GM19238 (cell line): ENCODE measurements at regions not wholly inside any gene's neighbourhood (a gene's known extent, or its start where the extent isn't known, plus 50 kb on each side); places are given as distances from the start of the nearest gene placed in this dataset.
"Not testable (repeated sequence)": the region's sequence is repeated elsewhere in the genome, so short reads cannot be mapped to it uniquely, and the experiment has no call there.

Source experiments
- DNase-seq: peaks from one replicate; pipeline ENCODE4 v3.0.0; 2011; ENCODE audit warnings: low spot score; ENCODE audit not compliant: insufficient read length

DNA sequence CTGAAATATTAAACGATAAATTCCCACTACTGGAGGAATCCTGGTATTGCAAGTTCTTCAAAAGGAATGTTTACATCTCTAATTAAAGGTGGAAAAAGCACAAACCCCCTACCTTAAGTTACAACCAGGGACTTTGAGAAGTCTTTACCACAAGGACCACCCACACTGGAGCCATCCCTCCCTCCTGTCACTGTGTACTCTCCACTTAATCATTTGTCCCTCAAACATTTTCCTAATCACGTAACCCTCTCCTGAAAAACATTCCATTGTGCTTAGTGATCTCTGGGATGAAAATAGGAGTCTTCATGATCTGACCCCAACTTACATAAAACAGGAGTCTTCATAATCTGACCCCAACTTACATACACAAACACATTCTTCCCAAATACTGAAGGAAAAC is 85.7 kb downstream of the SUCLG1 start:
- no peak for DNase-seq

DNA sequence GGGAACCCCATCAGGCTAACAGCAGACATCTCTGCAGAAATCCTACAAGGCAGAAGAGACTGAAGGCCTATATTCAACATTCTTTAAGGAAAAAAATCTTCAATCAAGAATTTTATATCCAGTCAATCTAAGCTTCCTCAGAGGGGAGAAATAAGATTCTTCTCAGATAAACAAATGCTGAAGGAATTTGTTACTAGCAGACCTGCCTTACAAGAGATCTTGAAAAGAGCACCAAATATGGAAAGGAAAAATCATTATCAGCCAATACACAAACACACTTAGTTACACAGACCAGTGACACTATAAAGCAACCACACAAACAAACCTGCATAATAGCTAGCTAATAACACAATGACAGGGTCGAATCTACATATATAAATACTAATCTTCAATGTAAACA is 96.5 kb downstream of the SUCLG1 start:
- DNase-seq = no peak

DNA sequence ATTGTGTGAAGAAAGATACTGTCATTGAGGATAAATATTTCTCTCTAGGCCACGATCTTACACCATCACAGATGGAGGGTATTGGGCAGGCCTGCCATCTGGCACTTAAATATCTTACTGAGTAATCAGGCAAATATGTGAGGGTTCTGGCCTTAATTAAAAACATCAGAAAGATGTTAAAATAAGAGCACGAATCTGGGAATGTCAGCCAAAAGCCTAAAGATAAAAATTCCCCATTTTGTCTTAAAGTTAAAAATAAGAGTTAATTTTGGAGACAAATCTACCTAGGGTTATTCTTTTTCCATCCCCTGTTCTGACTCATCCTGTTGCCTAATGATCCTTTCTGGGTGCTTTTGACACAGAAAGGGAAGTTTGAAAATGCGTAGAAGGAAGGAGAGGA is 121.0 kb downstream of the SUCLG1 start:
- DNase-seq = no peak

DNA sequence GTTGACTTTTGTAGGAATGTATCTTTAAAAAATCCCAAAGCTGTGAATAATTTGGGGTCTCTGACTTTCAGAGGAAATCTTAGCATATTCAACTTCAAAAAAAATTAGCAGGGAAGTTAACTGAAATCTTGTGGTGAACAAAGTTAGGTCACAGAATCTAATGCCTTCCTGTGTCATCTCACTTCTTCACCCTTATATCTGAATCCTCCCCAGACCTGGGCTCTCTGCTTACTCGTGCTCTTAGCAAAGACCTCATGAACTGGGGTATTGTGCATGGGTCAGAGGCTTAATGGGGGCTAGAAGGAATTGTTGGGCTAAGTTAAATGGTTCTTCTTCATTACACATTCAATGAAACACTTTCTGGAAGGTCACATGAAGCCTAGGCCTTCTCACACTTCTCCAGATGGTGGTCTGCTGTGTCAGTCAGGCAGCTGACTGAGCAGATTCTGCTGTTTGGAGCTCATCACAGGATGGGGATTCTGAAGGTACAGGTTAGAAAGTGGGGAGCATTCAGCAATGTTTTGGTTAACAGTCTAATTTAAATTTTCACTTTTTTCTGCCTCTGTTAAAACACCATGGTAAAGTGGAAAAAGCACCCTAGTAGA is 131.3 kb downstream of the SUCLG1 start:
- no peak for DNase-seq

DNA sequence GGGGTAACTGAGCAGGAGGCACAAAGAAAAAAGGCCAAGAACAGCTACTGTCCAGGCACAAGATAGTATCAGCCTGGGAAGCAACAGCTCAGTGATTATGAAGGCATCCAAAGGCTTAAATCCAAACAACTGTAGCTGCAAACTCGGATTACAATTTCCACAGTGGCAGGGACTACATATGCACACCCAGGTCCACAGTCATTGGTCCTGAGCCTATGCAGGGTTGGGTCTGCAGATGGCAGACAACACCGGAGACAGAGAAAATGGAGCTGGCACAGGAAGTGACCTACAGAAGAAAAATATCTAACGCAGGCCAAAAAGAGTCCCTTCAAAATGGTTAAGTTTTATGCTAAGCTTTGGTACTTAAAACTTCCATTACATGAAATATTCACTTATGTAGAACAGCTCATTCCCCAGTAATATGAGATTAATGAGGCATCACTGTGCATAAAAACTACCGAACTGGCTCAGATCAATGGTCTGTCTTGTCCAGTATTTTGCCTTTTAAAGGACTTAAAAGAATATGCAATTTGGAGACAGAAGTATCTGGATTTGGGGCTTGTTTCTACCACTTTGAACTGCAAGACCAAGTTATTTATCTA is 132.1 kb downstream of the SUCLG1 start:
- DNase-seq = no peak

DNA sequence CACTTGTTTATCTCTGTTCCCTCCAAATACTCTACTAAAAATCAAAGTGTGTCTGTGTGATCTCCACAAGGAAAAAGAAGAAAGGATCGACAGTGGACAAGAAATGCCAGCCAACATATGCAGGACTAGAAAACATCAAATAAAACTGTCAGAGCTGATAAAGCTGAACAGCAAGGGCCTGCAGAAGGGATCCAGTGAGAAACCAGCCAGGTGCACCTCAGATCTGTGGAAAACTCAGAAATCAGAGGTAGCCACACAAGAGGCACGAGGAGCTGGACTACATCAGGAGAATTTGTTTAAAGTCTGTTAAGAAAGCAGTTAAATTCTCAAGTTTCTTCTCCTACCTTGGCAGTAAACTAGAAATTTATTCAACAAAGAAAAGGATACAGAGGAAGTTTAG is 135.2 kb downstream of the SUCLG1 start:
- DNase-seq = no peak

DNA sequence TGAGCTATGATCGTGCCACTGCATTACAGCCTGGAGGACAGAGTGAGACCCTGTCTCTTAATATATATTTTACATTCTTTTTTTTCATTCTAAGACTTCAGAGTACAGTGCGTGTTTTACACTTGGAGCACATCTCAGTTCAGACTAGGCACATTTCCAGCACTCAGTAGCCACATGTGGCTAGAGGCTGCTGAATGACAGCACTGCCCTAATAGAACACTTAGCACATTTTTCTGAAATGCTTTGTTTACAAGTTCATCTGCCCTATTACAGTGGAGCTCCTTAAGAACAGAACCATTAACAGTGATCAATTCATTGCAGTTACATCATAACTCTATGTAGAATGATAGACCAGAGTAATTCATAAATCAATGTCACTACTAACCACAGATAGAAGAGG is 138.1 kb downstream of the SUCLG1 start:
- no peak for DNase-seq

DNA sequence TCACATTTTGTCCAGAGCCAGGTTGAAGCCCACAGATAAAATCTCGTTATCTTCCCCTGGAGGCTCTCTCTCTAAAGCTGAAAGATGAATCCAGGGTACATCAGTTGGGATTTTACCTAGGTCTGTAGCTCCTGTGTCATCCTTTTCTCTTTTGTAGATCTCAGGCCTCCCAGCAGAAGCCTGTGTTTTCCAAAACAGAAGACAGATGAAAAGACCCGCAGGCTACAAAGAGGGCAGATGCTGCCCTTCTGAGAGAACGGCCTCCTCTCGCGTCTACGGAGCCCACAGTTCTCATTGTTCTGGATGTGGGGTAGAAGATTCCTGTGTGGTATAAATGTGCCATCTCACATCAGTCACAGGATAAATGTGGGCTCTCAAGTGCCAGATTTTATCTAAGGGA is 139.5 kb downstream of the SUCLG1 start:
- no peak for DNase-seq

DNA sequence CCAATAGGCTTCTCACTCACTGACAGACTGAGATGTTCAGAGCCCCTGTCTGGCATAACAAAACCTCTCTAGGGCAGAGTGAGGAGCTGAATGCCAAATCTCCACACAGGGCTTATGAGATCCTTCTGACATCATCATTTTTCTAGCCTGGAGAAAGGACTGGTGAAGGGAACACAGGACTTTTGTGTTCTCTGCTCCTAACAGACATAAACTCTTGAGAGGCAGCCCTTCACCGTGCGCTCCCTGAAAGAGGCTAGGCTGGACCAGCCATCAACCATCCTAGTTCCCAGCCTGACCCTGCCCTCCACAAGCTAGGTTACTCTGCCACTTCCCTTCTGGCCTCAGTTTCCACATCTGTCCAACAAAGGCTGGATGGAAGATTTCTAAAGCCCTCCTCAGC is 141.9 kb downstream of the SUCLG1 start:
- no peak for DNase-seq

DNA sequence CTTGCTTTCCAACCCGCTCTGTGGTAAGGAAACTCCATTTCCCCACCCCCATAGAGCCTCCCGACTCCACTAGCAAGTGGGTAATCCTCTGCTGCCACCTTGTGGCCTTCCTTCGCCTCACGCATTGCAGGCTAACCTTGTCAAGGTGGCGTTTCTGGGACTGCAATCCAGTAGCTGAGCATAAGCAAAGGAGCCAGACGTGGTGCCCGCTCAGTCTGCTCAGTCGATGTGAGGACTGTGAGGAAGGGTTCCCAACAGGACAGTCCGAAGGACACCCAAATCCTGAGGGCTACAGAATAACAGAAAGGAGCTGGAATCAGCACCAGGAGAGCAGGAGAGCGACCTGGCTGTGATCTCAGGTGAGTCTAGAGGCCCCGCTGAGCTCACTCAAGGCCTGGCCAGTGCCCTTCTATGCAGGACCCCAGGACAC is 144.2 kb downstream of the SUCLG1 start:
- DNase-seq = peak; percentile 23

DNA sequence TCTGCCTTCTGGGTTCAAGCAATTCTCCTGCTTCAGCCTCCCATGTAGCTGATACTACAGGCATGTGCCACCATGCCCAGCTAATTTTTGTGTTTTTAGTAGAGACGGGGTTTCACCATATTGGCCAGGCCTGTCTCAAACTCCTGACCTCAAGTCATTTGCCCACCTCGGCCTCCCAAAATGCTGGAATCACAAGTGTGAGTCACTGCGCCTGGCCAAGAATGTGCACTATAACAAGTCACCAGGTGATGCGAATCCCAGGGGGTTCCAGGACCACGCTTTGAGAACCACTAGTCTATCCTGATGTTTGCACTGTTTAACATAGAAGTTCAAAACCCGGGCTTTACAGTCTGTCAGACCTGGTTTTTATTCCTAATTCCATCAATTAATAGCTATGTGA is 144.8 kb downstream of the SUCLG1 start:
- DNase-seq = no peak

DNA sequence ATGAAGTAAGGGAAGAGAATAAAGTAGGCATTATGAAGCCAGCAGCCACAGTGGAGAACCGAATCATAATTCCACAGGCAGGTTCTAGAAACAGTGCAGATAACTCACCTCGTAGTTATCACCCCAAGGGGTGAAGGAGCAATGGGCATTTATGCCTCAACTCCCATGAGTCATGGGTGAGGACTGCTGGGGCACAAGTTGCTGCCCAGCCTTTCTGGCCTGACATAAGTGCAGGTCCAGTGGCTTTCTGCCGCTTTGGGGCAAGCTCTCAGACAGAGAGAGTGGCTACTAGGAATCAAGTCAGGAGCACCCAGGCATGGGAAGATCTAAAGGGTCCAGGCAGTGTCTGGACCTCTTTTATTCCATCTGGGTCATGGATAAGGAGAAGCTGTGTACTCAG is 149.8 kb downstream of the SUCLG1 start:
- no peak for DNase-seq

DNA sequence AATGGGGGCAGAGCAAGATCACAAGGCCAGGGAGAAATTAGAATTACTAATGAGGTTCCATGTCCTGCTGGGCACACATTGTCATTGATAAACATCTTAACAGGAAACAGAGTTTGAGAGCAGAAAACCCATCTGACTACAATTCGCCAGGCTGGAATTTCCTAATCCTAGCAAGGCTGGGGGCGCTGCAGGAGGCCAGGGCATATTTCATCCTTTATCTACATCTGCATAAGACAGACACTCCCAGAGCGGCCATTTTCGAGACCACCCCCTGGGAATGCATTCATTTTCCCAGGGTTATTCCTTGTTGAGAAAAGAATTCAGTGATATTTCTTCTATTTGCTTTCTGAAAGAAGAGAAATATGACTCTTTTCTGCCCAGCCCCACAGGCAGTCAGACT is 152.7 kb downstream of the SUCLG1 start:
- no peak for DNase-seq

DNA sequence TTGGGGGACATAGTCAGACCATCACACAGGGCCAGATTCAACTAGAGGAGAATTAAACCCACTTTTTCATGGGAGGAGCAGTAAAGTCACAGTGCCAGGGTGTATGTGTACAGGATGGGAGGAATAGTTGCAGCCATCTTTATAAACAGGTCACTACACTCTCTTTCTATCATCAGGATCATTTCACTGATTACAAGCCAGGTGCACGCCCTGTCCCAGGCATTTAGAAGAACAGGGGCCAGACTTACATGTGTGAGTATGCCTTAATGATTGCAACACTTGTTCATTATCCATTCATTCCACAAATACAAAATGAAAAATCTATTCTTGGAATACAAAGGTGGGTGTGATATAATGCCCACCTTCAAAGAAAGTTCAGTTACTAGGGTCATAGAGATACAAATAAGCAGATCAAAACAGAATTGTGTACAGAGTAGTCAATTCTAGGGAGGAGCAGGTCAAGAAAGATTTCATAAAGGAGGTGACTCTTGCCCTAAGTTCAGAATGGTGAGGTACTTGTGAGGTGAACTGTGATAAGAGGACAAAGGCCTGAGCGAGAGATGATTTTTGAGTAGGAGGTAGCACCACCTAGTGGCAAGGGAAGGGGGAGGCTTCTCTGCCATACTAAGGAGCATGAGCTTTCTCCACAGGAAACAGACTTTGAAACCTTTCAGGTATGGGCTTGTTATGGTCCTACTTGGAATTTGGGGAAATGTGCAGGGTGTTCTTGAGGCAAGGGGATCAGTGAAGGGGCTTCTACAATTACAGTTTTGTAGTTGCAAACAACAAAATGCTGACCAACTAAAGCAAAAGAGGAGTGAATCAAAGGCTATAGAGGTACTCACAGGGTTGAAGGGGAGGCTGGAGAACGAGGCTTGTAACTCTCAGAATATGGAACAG is 156.3 kb downstream of the SUCLG1 start:
- DNase-seq = peak; percentile 52

DNA sequence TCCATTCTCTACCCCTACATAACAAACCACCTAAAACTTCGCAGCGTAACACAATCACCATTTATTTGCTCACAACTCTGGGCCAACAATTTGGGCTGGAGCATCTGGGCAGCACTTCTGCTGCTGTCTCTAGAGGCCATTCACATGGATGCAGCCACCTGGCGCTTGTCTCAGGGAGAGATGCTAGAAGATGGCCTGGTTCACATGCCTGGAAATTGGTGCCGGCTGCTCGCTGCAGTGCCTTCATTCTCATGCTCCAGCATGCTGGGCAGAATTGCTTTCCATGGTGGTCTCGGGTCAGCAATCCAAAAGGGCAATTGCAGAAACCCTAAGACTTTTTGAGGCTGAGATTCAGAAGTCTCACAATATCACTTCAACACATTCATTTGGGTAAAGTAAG is 157.4 kb downstream of the SUCLG1 start:
- no peak for DNase-seq

DNA sequence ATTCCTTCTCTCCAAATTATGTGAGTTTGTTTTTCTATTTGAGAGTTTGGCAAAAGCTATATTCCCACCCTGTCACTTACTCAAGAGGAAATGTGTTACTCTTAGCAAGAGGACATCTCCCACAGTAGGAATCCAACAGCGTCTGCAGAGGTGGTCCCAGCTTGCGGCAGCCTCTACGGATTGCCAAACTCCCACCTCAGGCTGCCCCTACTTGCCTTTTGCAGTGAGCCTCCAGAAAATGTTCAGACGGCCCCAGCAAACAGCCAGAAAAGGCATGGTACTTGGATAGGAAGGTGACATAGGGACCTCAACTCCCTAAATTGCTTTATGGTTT is 158.4 kb downstream of the SUCLG1 start:
- no peak for DNase-seq

DNA sequence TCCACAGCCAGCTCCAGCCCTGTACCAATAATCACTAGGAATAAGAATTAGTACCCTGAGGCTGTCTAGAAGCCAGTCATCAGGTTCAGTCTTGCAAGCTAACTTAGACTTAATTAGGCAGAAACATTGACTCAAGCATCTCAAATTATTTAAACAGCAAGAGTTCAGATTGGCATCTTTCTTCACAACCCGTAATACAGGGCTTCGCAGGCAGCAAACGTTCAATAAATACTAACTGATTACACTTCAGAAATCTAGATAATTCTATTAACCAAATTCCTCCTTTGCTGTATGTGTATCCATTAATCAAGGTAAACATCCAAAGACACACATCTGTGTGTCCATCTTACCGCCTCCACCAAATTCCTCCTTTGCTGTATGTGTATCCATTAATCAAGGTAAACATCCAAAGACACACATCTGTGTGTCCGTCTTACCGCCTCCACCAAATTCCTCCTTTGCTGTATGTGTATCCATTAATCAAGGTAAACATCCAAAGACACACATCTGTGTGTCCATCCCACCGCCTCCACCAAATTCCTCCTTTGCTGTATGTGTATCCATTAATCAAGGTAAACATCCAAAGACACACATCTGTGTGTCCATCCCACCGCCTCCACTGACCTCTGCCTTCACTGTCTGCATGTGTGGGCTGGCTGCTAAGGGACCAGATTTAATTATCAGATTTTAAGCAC is 158.9 kb downstream of the SUCLG1 start:
- DNase-seq = not testable (repeated sequence)

DNA sequence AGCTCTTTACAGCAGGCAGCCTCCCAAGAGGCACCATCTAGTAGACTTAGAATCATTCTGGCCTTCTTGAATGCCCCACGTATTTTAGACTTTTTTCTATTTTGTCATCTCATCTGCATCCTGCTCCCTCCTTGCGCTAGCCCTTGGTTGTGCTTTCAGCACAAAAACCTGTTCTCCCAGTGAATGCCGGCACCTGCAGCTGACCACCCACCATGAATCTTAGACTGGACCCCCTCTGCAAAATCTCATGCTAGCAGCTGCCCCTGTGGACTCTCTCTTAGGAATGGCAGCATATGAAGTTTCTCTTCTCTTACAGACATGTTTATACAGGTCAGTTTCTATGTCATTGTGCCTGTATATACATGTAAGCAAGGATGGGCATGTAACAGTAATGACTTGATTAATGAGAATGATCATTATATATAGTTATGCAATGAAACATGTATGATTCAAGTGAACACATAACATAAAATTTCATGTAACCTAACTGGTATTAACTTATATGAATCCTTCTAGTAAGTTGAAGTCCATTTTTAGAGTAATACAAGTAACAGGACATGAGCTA is 159.8 kb downstream of the SUCLG1 start:
- no peak for DNase-seq

DNA sequence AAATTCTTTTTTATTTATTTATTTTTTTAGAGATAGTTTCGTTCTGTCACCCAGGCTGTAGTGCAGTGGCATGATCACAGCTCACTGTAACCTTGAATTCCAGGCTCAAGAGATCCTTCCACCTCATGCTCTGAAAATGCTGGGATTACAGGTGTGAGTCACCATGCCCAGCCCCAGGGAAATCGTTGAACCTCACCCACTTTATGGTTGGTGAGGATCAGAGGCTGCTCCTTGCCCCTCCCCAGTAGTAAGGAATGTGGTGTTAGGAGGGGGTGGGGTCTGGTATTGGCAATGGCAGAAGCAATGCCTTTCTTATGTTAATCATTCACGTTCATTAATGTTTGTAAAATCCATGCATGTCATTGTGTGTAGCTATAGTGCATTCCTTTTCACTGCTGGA is 161.9 kb downstream of the SUCLG1 start:
- DNase-seq = no peak

DNA sequence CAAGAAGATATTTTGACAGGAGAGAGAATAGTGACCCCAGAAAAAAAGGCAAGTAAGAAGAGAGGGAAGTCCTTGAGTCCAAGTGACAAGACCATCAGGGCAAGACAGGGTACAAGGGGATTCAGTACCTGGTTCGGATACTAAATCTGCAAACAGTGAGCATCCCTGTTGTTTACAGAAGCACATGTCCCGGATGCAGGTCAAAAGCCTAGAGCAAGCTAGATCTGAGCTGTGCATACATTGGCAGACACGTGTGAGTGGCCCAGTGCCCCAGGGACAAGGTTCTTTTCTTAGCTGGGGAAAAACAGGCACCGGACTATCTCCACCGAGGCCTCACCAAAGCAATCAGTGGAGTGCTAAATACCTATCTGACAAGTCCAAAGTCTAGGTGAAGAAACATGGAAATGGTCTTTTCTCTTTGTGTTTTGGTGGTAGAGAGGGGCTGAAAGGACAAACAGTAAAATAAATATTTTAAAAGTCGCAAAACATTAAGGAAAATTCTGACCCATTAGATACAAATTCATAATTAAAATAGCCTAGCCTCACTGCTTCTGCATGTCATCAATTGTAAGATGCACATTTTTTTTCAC is 165.2 kb downstream of the SUCLG1 start:
- no peak for DNase-seq

DNA sequence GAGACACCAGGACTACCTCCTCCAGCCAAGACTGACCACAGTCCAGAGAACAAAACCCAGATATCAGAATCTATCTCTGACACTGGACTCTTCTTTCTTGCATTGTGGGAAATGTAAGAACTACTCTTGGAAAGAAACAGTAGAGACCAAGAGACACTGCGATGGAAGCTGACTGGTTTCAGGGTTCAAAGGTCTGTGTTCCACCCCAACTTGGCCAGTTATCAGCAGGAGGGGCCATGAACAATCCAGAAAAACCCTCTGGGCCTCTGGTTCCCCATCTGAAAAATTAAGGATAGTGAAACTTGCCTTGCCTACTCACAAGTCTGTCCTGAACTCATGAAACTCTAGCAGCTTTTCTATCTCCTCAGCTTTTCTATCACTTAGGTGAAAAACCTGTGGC is 166.5 kb downstream of the SUCLG1 start:
- DNase-seq = no peak
